GM23248 (cell line): ENCODE measurements at regions not wholly inside any gene's neighbourhood (a gene's known extent, or its start where the extent isn't known, plus 50 kb on each side); places are given as distances from the start of the nearest gene placed in this dataset.

Experiments
- EZH2 ChIP-seq: fragments of 200-600 bp; sonication (generic); IDR thresholded peaks from 2 replicates; pipeline ENCODE4 v1.6.1; 2018; ENCODE audit warnings: antibody characterized with exemption, mild to moderate bottlenecking; ENCODE audit not compliant: insufficient read depth, poor library complexity, severe bottlenecking
- EZH2phosphoT487 ChIP-seq: fragments of 200-600 bp; sonication (generic); IDR thresholded peaks from 2 replicates; pipeline ENCODE4 v1.6.1; 2018; ENCODE audit warnings: antibody characterized with exemption, moderate library complexity, mild to moderate bottlenecking, low read depth; ENCODE audit not compliant: insufficient read depth

DNA sequence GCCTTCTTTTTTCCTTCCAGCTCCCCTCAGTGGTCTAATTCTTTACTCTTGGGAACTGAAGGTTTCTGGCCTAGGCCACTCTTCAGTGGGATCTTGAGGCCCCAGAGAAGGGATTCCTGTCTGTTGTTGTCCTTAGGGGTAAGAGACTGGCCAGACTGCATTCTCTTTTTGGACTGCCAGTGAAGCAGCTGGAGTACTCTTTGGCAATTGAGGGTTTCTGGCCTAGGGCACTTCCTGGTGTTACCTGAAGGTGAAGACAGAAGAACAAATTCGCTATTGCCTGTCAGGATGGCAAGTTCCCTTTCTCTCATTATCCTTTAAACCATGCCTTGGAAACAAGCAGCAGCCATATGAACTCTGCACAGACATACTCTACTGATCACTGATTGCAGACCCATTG lies 286.6 kb upstream of the ZP4 start:
- TF ChIP-seq EZH2 (no peak), EZH2phosphoT487 (no peak)
